Panc1 (cell line): ENCODE measurements at regions not wholly inside any gene's neighbourhood (a gene's known extent, or its start where the extent isn't known, plus 50 kb on each side); places are given as distances from the start of the nearest gene placed in this dataset.

ENCODE experiments used
- ATAC-seq: fragments of 200-7000 bp; cut with Tn5 transposase; 2 replicates; pipeline ENCODE4 v1.9.1; 2020; ENCODE audit warnings: mild to moderate bottlenecking, moderate library complexity
- BruUV-seq: library from RNA; stranded (reverse); fragments of 400-500 nt; replicated peaks from 2 replicates; lab custom pipeline; 2021; lab: Mats Ljungman, UMichigan
- CTCF ChIA-PET: fragments of 300-600 bp; sonication (Branson Sonifier 250); formaldehyde crosslinking; loops from one replicate; lab custom pipeline; 2022; ENCODE audit warnings: antibody characterized with exemption; lab: Charles Lee
- POLR2A ChIA-PET: fragments of 300-600 bp; sonication (Branson Sonifier 250); formaldehyde crosslinking; loops from one replicate; lab custom pipeline; 2022; ENCODE audit warnings: antibody characterized with exemption; lab: Charles Lee
- DNase-seq: peaks from one replicate; pipeline ENCODE4 v3.0.0-alpha.2; 2010; ENCODE audit warnings: low read depth, low spot score
- H3K27ac ChIP-seq: 2 replicates; pipeline ENCODE4 v1.5.1; 2011; ENCODE audit warnings: mild to moderate bottlenecking, low read length, inconsistent platforms
- H3K27me3 ChIP-seq: fragments of 200-500 bp; sonication (Bioruptor generic); 2 replicates; pipeline ENCODE4 v1.6.0; 2014; ENCODE audit warnings: low read length, inconsistent platforms; ENCODE audit not compliant: control insufficient read depth, insufficient read depth
- H3K36me3 ChIP-seq: fragments of 200-500 bp; sonication (Bioruptor generic); 2 replicates; pipeline ENCODE4 v1.5.1; 2014; ENCODE audit warnings: inconsistent platforms, mild to moderate bottlenecking, low read length, moderate library complexity; ENCODE audit not compliant: control insufficient read depth, insufficient read depth
- H3K4me1 ChIP-seq: 2 replicates; pipeline ENCODE4 v1.5.1; 2011; ENCODE audit warnings: inconsistent platforms, mild to moderate bottlenecking, low read length, moderate library complexity; ENCODE audit not compliant: control insufficient read depth, insufficient read depth
- H3K4me3 ChIP-seq, 2 experiments: 2 replicates each; pipeline ENCODE4 v1.5.1; 2011 to 2012; ENCODE audit warnings: low read depth in 2 of 2, low read length in 2 of 2, mild to moderate bottlenecking in 2 of 2, inconsistent platforms in 1 of 2, moderate library complexity in 1 of 2
- H3K9me3 ChIP-seq: fragments of 200-500 bp; sonication (Bioruptor generic); 2 replicates; pipeline ENCODE4 v1.5.1; 2014; ENCODE audit warnings: low read depth, mild to moderate bottlenecking, inconsistent platforms, low read length, moderate library complexity; ENCODE audit not compliant: control insufficient read depth, insufficient read depth
- POLR2AphosphoS5 ChIP-seq: IDR thresholded peaks from 2 replicates; pipeline ENCODE4 v1.6.1; 2012; ENCODE audit warnings: mild to moderate bottlenecking, low read depth, low read length, moderate library complexity
- SIN3A ChIP-seq: IDR thresholded peaks from 2 replicates; pipeline ENCODE4 v1.6.1; 2012; ENCODE audit warnings: low read depth, mild to moderate bottlenecking, low read length, moderate library complexity, borderline replicate concordance; ENCODE audit not compliant: insufficient read depth
- TCF7L2 ChIP-seq: IDR thresholded peaks from 2 replicates; pipeline ENCODE4 v1.6.1; 2011; ENCODE audit warnings: mild to moderate bottlenecking, low read depth, low read length, inconsistent platforms
- in situ Hi-C: cut with HindIII; loops from 2 replicates; pipeline ENCODE4 v1.10.0; 2016; ENCODE audit warnings: low sequenced_read_pairs, low pct_unique_long_range_greater_than_20kb
- intact Hi-C: fragments of 100-400 bp; cut with micrococcal nuclease; formaldehyde crosslinking; loops from one replicate; pipeline ENCODE4 v1.10.0; 2022; ENCODE audit not compliant: unreplicated experiment
- TF ChIP-seq, protein P1 (sequence below), 2 experiments: IDR thresholded peaks; 2 replicates each; pipeline ENCODE4 v1.6.1; 2011 to 2012; ENCODE audit warnings: low read depth in 2 of 2, control low read depth in 1 of 2, low read length in 1 of 2, mild to moderate bottlenecking in 1 of 2, moderate library complexity in 1 of 2; ENCODE audit not compliant: insufficient read depth in 1 of 2
- TF ChIP-seq, protein P2 (sequence below): fragments of 450-650 bp; IDR thresholded peaks from 2 replicates; pipeline ENCODE4 v1.5.1; 2017; ENCODE audit warnings: mild to moderate bottlenecking

DNA sequence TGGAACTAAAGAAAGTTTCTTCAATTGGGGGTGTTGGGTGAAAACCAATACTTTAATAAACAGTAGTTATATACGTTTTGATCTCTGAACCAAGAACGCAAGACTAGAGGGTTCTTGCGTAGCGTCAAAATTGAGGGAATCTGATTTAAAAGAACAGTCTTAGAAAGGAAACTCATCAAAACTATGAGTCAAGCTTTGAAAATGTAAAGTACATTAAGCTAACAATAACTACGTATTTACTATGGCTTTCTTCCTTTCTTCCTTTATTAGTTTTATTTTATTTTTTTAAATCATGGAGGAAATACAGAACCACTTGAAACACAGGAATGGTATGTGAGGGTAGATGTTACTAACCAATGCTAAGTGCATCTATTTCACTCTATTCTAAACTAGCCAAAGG, 287.0 kb upstream of the RSPO3 start:
- intact Hi-C loops, result no loop called here
- H3K4me1 ChIP-seq, result no peaks in the 10 kb centered on the region
- H3K9me3 ChIP-seq, result no peaks in the 10 kb centered on the region
- CTCF ChIA-PET, result interaction anchor here (0.6 kb wide), 1 partner anchor 1863 kb away, joined by 6 read pairs; no protein-coding TSS in a partner anchor
- in situ Hi-C loops, result no loop called here
- no peak overlapping the region for H3K4me3 ChIP-seq
- POLR2A ChIA-PET, result no interaction called here
- no TSS peak for BruUV-seq
- H3K36me3 ChIP-seq, result no peaks in the 10 kb centered on the region
- no peak for DNase-seq
- ATAC-seq, result no peak
- no peak overlapping the region for H3K27ac ChIP-seq
- TF ChIP-seq, protein P1, sequence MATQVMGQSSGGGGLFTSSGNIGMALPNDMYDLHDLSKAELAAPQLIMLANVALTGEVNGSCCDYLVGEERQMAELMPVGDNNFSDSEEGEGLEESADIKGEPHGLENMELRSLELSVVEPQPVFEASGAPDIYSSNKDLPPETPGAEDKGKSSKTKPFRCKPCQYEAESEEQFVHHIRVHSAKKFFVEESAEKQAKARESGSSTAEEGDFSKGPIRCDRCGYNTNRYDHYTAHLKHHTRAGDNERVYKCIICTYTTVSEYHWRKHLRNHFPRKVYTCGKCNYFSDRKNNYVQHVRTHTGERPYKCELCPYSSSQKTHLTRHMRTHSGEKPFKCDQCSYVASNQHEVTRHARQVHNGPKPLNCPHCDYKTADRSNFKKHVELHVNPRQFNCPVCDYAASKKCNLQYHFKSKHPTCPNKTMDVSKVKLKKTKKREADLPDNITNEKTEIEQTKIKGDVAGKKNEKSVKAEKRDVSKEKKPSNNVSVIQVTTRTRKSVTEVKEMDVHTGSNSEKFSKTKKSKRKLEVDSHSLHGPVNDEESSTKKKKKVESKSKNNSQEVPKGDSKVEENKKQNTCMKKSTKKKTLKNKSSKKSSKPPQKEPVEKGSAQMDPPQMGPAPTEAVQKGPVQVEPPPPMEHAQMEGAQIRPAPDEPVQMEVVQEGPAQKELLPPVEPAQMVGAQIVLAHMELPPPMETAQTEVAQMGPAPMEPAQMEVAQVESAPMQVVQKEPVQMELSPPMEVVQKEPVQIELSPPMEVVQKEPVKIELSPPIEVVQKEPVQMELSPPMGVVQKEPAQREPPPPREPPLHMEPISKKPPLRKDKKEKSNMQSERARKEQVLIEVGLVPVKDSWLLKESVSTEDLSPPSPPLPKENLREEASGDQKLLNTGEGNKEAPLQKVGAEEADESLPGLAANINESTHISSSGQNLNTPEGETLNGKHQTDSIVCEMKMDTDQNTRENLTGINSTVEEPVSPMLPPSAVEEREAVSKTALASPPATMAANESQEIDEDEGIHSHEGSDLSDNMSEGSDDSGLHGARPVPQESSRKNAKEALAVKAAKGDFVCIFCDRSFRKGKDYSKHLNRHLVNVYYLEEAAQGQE (IDR thresholded peaks at IDR 0.05; ENCODE audit: insufficient read depth in 1 of 2, low read depth in 2 of 2, low read length in 1 of 2), result no peak
- TF ChIP-seq POLR2AphosphoS5 (no peak), TCF7L2 (no peak), SIN3A (no peak)
- TF ChIP-seq, protein P2, sequence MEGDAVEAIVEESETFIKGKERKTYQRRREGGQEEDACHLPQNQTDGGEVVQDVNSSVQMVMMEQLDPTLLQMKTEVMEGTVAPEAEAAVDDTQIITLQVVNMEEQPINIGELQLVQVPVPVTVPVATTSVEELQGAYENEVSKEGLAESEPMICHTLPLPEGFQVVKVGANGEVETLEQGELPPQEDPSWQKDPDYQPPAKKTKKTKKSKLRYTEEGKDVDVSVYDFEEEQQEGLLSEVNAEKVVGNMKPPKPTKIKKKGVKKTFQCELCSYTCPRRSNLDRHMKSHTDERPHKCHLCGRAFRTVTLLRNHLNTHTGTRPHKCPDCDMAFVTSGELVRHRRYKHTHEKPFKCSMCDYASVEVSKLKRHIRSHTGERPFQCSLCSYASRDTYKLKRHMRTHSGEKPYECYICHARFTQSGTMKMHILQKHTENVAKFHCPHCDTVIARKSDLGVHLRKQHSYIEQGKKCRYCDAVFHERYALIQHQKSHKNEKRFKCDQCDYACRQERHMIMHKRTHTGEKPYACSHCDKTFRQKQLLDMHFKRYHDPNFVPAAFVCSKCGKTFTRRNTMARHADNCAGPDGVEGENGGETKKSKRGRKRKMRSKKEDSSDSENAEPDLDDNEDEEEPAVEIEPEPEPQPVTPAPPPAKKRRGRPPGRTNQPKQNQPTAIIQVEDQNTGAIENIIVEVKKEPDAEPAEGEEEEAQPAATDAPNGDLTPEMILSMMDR, result no peak
- H3K27me3 ChIP-seq, result no peaks in the 10 kb centered on the region

DNA sequence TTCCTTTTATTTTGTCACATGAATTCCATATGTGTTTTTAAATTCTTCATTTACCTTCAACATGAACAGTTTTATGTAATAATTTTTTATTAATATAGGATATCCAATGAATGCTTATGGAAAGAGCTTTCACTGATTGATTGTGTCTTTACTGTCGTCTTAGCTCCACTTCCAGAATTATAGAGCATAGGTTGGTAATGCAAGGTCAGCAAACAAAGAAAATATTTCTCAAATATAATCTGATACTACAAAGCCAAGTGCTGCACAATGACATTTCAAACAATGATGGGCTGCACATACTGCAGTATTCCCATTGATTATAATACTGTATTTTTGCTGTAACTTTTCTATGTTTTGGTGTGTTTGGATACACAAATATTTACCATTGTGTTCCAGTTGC, 275.7 kb upstream of the RSPO3 start:
- no peak for ATAC-seq
- BruUV-seq, result no TSS peak

More for the DNA sequence above, 275.7 kb upstream of the RSPO3 start:
- intact Hi-C loops (no loop called here), in situ Hi-C loops (no loop called here)
- Histone ChIP-seq H3K4me1 (no peaks in the 10 kb centered on the region), H3K27ac (no peak overlapping the region), H3K4me3 (no peak overlapping the region), H3K36me3 (no peaks in the 10 kb centered on the region), H3K9me3 (no peaks in the 10 kb centered on the region), H3K27me3 (no peaks in the 10 kb centered on the region)
- TF ChIP-seq SIN3A (no peak), POLR2AphosphoS5 (no peak), TCF7L2 (no peak)
- TF ChIP-seq, protein P2, result no peak
- TF ChIP-seq, protein P1 (IDR thresholded peaks at IDR 0.05; ENCODE audit: insufficient read depth in 1 of 2, low read depth in 2 of 2, low read length in 1 of 2), result no peak
- ChIA-PET POLR2A (no interaction called here), CTCF (no interaction called here)
- no peak for DNase-seq
